Glomerular endothelial cell (primary cell): ENCODE measurements at regions not wholly inside any gene's neighbourhood (a gene's known extent, or its start where the extent isn't known, plus 50 kb on each side); places are given as distances from the start of the nearest gene placed in this dataset.

Source experiments
- DNase-seq: peaks from one replicate; pipeline ENCODE4 v3.0.0-alpha.2; 2011; ENCODE audit warnings: low read depth, low spot score; ENCODE audit errors: extremely low read depth

DNA sequence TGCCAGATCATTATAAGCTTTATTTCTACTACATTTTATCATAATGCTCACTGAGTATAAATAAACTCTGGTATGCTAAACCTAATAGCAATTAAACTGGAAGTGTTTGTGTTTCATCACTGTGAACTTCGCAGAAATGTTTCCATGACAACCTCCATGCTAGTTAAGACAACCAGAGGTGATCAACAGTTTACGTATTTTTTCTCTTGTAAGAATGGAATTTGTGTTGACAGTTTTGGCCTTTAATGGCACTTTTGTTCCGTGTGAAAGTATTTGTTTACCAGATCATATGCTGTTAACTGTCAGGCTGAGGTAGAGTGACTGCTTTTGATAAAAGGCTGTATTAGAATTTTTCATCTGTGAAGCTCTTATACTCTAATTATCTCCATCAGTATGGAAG lies 212.1 kb upstream of the PPP1R3A start:
- no peak for DNase-seq

DNA sequence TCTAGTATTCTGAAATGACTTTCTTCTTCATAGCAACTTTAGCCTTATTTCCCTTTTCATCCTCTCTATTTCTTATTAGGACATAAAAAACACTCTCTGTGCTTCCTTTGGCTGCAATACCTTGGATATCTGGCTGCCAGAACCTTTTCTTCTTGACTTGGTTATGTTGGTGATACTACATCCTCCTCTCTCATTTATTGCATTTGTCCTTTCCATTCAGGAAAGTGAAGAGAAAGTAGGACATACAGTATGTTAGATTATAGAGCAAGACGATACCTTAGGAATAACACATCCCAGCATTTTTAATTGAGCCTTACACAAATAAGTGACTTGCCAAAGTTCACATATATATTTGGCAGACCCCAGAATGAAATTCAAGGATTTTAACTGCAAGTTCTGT lies 210.1 kb upstream of the PPP1R3A start:
- no peak for DNase-seq

DNA sequence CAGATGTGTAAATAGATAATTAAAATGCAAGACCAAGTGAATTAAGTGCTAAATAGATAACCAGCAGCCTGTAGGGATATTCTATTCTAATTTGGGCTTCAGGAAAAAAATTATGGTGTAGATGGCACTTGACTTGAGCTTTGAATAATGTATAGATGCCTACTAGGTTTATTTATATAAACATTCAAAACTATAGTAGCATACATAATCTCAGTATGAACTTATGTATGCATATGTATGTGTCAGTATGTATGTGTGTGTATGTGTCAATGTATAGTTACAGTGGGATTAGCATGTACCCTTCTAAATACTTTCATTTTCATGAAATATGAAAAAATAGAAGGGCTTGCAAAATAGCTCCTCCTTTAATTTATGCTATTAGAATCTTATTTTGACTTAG lies 207.3 kb upstream of the PPP1R3A start:
- DNase-seq: no peak

DNA sequence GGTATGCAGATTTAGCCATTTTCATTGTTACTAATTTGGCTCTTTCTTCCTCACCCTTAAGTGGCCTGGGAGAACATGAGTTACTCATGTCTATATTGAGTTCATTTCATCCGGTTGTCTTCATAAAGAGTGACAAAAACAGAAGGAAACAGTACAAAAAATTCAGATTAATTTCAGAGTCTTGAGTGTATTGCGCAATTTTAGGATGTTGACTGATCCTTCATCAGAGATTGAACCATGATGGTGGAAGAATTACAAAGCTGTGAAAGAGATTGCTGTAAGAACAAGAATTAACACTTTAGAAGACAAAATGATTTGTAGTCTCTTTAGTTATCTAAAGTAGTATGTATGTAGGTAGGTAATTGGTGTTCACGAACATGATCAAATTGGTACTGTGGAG lies 194.0 kb upstream of the PPP1R3A start:
- DNase-seq: no peak

DNA sequence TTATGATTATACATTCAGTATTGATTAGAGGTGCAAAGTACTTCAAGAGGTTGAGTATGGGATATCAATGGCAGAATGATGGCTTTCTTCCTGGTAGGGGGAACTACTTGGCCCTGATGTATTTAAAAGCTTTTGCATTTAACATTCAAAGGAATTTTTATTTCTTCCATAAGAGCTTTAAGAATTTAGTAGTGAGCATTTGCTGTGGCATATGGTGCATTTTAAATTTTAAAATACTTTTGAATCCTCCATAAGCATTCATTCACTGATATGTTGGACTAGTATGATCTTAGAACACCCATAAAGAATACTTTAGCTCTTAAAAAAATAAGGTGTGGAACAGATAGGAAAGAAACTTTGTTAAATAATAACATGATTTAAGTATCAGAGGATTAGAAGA lies 191.9 kb upstream of the PPP1R3A start:
- DNase-seq: no peak

DNA sequence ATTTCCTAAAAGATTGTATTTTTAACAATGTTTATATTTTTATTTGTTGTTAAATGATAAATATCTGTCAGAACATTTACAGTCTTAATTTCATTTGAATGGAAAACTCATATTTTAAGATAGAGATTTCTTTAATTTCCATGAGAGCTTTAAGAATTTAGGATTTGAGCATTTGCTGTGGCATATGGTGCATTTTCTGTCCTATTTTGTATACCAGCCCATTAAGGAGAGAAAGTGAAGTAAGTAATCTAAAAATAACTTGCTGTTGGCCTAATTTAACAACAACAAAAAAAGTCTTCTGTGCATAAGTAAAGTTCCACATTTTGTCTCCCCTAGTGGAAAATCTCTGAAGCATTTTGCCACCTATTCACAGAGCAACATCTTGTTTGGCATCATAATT lies 190.9 kb upstream of the PPP1R3A start:
- no peak for DNase-seq

DNA sequence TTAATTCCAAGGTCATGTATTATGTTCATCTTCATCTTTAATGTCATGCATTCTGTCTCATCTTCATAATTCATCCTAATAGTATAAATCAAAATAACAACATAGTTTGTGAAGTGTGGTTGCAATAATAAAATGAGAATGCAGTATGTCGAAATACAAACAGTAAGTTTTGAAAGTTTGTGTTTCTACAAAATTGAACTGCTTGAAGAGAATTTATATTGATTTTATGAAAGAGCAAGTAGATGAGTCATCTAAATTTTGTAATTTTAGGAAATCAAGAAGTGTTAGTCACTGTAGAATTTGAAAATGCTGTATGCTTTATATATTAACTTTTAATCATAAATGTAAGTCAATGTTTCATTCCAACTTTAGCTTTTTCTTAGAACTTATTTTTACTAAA lies 190.5 kb upstream of the PPP1R3A start:
- no peak for DNase-seq

DNA sequence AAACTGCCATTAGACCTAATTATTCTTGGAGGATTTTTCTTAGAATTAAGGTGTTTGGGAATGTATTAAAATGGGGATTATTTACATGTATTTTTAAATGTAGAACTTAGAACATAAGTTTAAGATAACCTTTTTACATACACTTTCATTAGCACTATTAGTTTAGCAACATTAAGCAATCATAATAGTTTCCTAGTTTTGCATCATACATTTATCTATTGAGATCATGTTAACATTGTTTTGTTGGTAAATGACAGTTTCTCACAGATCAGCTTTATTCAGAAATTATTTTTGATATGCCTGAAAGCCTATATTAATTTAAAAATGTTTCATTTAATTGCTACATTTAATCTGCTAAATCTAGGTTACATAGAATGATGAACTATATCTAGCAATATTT lies 189.7 kb upstream of the PPP1R3A start:
- DNase-seq: no peak

DNA sequence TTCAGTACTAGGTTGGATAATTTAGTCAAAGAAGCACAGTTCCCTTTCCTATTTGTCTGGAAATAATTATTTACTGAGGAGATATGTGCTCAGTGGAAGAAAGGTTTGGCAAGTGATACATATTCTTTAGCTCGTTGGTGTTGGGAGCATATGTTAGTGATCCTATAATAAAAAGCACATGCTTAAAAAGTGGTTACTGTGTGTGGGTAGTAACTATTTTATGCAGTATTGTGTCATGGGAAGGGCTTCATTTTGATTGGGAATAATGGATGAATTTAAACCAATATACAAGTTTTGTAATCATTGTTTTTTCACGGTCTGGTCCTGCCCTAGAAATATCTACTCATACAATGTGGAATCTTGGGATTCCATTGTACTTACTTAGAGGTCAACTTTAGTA lies 188.7 kb upstream of the PPP1R3A start:
- DNase-seq: no peak

DNA sequence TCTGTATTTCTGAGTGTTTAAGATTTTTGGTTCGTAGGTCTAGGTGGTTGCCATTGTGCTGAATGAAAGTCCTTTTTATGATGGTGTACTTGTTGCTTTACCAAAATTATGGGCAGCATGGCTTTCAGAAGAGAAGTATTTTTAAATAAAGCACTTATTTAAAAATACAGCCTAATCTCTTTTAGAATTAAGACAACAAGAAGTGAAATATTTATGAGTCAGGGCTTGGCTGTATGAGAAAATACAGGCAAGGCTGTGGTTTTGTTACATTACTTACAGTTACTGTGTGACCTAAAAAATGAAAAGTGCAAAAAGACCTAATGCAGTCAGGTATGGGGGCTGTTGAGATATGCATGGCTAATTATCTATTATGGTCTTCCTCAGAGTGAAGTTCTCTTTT lies 185.2 kb upstream of the PPP1R3A start:
- DNase-seq: no peak

DNA sequence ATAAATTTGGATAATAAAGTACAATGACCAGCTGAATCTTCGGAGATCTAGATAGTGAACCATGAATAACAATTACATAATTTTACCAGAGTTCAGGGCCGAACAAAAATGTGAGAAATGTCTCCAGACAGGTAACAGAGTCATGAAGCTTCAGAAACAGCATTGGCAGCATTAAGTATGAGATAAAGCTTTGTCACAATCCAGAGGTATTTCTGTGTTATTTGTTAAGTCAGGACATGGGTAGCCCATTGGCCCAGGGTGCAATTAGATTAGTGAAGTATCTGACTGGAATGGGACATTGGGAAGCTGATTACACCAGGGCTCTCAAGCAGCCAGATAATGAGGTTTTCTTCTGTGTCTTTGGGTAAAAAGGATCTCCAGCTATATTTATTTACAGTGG lies 184.2 kb upstream of the PPP1R3A start:
- no peak for DNase-seq

DNA sequence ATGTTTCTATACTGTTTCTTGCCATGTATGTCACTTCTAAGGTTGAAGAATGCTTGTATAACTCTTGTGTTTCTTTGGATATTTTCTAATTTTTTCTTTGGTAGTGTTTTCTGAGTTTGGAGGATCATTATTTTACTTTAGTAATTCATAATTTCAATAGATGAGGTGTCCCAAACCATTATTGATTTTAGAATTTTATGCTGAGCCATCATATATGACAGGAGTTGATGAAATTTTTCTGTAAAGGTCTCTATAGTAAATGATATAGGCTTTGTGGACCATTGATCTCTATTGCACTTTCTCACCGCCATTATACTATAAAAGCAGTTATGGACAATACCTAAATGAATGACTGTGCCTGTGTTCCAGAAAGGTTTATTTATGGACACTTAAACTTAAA lies 183.3 kb upstream of the PPP1R3A start:
- no peak for DNase-seq

DNA sequence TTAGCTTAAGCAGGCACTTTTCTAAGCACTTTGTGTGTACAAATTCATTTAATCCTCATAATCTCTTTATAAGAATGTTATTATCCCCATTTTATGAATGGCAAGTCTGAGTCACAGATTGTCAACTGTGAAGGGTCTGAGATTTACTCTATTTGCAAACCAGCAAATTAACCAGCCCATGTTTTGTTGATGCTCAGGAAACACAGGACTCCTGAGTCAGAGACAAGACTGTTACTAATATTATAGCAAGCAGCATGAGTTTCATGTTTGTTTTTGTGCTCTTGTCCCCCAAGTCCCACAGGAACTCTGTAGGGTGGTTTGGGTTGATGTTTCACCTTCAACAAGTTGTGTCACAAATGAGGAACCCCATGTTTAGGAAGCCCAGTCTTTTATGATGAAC lies 182.0 kb upstream of the PPP1R3A start:
- no peak for DNase-seq

DNA sequence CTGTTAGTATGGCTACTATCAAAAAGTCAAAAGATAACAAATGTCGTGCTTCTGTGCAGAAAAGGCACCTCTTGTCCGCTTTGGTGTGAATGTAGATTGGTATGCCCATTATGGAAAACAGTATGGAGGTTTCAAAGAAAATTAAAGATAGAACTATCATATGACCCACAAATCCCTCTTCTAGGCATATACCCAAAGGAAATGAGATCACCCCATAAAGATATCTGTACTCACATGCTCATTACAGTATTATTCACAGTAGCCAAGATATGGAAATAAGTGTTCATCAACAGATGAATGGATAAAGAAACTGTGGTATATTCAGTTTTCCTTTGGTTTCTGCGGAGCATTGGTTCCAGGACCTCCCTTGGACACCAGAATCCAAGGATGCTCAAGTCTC lies 180.5 kb upstream of the PPP1R3A start:
- no peak for DNase-seq

DNA sequence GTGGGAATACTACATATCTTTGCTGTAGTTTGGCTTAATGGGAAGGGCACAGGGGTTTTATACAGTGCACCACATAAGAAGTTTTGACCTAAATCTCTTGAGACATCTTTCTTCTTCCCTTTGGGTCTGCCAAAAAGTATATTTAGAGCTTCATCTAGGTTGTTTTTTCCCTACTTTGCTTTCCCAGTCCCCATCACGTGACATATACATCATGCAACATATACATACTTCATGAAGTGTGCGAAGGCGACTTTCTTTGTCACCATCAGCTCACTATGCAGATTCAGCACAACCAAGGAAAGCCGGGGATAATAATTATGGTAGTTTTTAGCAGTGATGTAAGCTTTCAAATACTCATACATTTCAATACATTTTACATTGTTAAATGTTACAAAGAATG lies 177.1 kb upstream of the PPP1R3A start:
- DNase-seq: no peak

DNA sequence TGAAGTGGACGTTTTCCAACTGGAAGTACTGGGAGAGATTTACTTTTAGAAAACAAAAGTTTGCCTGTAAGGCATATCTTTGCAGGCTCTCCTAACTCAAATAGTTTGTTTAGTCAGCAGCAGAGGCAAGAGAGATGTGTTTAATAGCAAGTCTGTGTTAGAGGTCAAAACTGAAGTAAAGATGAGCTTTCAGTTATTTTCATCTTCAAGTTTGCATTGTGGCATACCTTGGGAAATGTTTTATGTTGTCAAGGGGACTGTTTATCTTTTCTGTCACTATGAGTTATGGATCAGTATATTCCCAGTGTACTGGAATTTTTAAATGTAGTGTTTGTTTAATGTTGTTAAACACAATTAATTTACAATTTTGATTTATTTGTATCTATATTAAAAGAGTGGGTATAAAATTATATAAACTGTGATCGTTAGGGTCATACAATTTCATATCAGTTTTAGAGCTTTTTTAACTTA lies 169.7 kb upstream of the PPP1R3A start:
- no peak for DNase-seq

DNA sequence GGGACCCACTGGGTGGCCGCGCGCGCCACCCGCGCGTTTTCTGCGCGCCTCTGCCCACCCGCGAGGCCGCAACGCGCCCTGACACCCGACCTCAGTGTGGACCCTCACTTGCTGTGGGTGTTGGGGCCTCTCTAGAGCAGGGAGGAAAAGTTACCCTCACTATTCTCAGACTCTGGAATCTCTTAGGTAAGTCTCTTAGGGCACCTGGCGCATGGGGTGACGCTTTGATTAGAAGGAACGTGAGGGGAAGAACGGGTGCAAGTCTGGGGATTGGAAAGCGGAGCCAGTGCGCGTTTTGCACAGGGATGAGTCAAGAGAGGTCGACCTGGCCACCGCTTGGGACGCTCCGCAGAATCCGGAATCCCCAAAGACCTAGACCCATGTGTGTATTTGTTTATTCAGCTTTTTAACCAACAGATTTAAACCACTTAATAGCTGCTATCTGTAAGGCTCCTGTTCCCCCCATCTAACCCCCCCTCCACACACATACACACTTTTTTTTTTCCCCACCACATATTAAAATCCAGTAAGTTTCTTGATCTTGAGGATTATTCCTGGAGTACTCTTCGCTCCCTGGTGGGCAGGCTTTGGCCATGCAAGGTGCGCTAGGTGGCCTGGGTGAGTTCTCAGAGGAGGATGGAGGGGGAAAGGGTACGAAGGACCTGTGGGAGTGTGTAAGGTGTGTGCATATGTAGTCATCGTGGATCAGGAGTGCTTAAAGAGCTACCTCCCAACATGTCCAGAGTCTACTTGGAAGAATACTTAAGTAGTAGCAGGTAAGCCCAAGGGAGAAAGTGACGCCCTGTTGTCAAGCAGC lies 169.1 kb upstream of the PPP1R3A start:
- no peak for DNase-seq

DNA sequence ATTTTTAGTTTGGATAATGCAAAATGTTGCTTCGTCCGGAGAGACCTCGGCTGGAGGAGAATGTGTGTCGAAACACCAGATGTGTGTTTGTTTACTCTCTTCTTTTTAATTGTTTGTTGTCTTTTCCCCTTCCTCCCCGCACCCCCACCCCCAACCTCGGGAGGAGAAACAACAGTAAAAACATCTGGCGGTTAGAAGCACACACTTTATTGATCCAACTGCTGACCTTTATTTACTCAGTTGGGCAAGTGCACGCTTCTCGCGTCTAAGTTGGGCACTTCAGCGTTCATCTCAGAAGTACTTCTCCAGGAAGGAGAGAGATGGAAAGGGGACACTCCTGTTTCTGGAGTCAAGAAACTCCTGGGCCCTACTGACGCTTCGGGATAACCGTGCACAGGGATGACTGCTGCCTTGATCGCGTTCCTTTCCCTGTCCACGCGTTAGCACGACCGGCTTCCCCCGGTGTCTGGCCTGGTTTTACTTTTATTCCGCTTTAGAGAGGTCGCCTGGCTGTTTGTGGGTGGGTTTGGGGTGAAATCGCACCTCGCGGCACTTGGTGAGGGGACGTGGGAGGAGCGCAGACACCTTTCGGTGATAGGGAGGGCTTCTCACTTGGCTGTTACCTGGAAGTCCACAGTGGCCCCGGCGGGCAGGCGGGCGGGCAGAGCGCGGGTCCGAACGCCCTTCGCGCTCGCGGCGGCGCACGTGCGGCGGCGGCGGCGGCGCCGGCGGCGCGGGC lies 168.3 kb upstream of the PPP1R3A start:
- DNase-seq: no peak

DNA sequence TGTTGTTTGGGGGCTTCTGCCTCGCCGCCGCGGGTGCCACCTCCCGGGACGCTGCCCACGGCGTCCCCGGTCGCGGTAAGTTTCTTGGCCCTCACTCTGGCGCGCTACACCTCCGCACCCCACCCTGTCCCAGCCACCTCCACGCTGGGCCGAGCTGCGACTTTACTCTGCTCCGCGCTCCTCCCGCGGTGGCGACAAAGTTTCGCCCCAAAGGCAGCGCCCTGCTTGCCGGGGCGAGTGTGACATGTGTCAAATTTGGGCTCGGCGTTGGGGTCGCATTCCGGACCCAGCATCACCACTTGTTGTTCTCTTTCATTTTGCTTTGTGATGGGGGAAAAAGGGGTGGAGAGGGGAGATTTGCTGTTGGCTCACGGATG lies 167.7 kb upstream of the PPP1R3A start:
- DNase-seq: no peak

DNA sequence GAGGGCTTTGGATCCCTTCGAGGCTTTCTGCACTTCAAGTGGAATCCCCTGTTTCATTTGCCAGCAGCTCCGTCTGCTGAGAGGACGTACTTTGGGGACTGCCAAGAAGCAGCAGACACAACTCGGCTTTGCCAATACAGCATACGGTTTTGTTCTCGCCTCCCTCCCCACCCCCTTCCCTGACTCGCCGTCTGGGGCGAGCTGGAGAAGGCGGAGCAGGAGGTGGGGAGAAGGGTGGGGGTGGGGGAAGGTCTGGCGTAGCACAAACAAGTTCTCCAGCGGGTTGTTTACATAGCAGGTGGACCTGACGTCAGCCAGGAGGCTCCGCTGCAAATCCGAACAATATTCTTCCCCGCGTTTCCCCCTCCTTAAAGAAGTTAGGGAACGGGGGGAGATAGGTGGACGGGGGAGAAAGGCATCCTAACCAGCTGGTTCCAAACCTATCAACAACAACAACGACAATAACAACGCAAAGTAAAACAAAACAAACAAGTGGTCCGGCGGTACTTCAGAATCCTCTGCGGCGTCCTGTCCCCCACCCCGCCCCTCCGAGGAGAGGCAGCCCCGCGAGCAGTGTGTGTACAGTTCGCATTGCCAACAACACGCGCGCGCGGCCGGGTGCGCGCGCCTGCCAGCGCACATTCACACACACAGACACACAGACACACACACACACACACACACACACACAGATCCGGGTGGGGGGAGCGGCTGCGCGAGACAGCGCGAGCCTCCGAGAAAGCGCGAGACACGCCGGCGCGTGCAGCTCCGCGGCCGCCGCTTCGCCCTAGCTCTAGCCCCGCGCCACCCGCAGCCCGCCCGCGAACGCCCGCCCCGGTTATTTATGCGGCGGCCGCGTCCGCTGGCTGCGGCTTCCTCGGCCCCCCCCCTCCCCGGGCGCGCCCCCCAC lies 167.0 kb upstream of the PPP1R3A start:
- DNase-seq: no peak

DNA sequence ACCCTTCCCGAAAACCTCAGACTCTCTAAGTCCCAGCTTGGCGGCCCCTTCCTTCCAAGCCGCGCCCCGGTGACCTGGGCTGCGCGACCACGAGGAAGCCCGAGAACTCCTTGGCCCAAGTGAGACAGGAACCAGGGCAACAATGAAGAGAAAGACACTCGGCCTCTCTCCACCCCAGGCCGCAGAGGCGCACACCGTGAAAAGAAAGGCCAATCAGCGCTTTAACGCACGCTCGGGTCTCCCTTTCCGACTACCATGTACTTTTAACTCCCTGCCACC lies 166.4 kb upstream of the PPP1R3A start:
- no peak for DNase-seq
